GM23338 (cell line): ENCODE measurements at regions not wholly inside any gene's neighbourhood (a gene's known extent, or its start where the extent isn't known, plus 50 kb on each side); places are given as distances from the start of the nearest gene placed in this dataset.

Experiments used
- ATAC-seq: fragments of 200-7000 bp; cut with Tn5 transposase; 3 replicates; pipeline ENCODE4 v1.9.1; 2020
- DNase-seq: peaks from one replicate; pipeline ENCODE4 v3.0.0-alpha.2; 2015; ENCODE audit warnings: low spot score
- H2AFZ ChIP-seq: fragments of 200-600 bp; sonication (generic); 2 replicates; pipeline ENCODE4 v1.8.0; 2016; ENCODE audit warnings: antibody characterized with exemption, mild to moderate bottlenecking, moderate library complexity
- H3F3A ChIP-seq: fragments of 200-600 bp; sonication (generic); replicated peaks from 2 replicates; pipeline ENCODE4 v1.8.0; 2017; ENCODE audit warnings: antibody characterized with exemption, mixed run types, low read depth
- H3K27ac ChIP-seq: fragments of 200-600 bp; sonication (generic); 2 replicates; pipeline ENCODE4 v1.6.1; 2016; ENCODE audit warnings: low read depth
- H3K27me3 ChIP-seq: fragments of 200-600 bp; sonication (generic); 2 replicates; pipeline ENCODE4 v1.8.0; 2016; ENCODE audit warnings: mild to moderate bottlenecking, mixed run types, moderate library complexity; ENCODE audit not compliant: insufficient read depth
- H3K36me3 ChIP-seq: fragments of 200-600 bp; sonication (generic); 2 replicates; pipeline ENCODE4 v1.8.0; 2016; ENCODE audit warnings: mild to moderate bottlenecking; ENCODE audit not compliant: insufficient read depth
- H3K4me1 ChIP-seq: fragments of 200-600 bp; sonication (generic); 2 replicates; pipeline ENCODE4 v1.8.0; 2016; ENCODE audit warnings: mild to moderate bottlenecking, moderate library complexity; ENCODE audit not compliant: insufficient read depth
- H3K4me2 ChIP-seq: fragments of 200-600 bp; sonication (generic); 2 replicates; pipeline ENCODE4 v1.7.1; 2017; ENCODE audit warnings: mixed run types
- H3K4me3 ChIP-seq: fragments of 200-600 bp; sonication (generic); 2 replicates; pipeline ENCODE4 v1.6.1; 2016; ENCODE audit warnings: mixed run types
- H3K79me2 ChIP-seq: fragments of 200-600 bp; sonication (generic); replicated peaks from 2 replicates; pipeline ENCODE4 v1.8.0; 2017; ENCODE audit warnings: mild to moderate bottlenecking; ENCODE audit not compliant: insufficient read depth
- H3K9me2 ChIP-seq: fragments of 200-600 bp; sonication (generic); 2 replicates; pipeline ENCODE4 v1.8.0; 2017; ENCODE audit not compliant: insufficient read depth
- H4K20me1 ChIP-seq: fragments of 200-600 bp; sonication (generic); replicated peaks from 2 replicates; pipeline ENCODE4 v1.8.0; 2017; ENCODE audit warnings: mild to moderate bottlenecking; ENCODE audit not compliant: insufficient read depth
- H3K27ac Mint-ChIP-seq: 2 replicates; pipeline ENCODE4 v1.8.0; 2020; ENCODE audit warnings: inconsistent platforms, mild to moderate bottlenecking, moderate library complexity, mixed read lengths
- H3K27me3 Mint-ChIP-seq: 3 replicates; pipeline ENCODE4 v1.8.0; 2022; ENCODE audit warnings: low read depth, mild to moderate bottlenecking, moderate library complexity, mixed read lengths, inconsistent platforms; ENCODE audit not compliant: insufficient read depth, poor library complexity
- H3K36me3 Mint-ChIP-seq: 3 replicates; pipeline ENCODE4 v1.8.0; 2021; ENCODE audit warnings: low read depth, mild to moderate bottlenecking, inconsistent platforms, moderate library complexity, mixed read lengths
- H3K4me1 Mint-ChIP-seq: 3 replicates; pipeline ENCODE4 v1.8.0; 2020; ENCODE audit warnings: mild to moderate bottlenecking, inconsistent platforms, mixed read lengths
- H3K4me3 Mint-ChIP-seq: 3 replicates; pipeline ENCODE4 v1.8.0; 2021; ENCODE audit warnings: moderate library complexity, mild to moderate bottlenecking, inconsistent platforms, mixed read lengths
- H3K9me3 Mint-ChIP-seq: 3 replicates; pipeline ENCODE4 v1.8.0; 2020; ENCODE audit warnings: moderate library complexity, mild to moderate bottlenecking, inconsistent platforms, mixed read lengths
- CREB1 ChIP-seq: fragments of 250-450 bp; sonication (Bioruptor Pico); IDR thresholded peaks from 2 replicates; pipeline ENCODE4 v1.5.0; 2020; ENCODE audit warnings: low read depth, mild to moderate bottlenecking, moderate library complexity
- ETS1 ChIP-seq: IDR thresholded peaks from 2 replicates; pipeline ENCODE4 v1.6.1; 2016; ENCODE audit warnings: antibody characterized with exemption
- EZH2 ChIP-seq: fragments of 200-600 bp; sonication (generic); IDR thresholded peaks from one replicate; pipeline ENCODE4 v1.8.0; 2017; ENCODE audit warnings: antibody characterized with exemption, mild to moderate bottlenecking, low read depth; ENCODE audit not compliant: unreplicated experiment
- EZH2phosphoT487 ChIP-seq: fragments of 200-600 bp; sonication (generic); IDR thresholded peaks from one replicate; pipeline ENCODE4 v1.8.1; 2018; ENCODE audit warnings: antibody characterized with exemption; ENCODE audit not compliant: unreplicated experiment
- STAT1 ChIP-seq: IDR thresholded peaks from one replicate; pipeline ENCODE4 v1.6.1; 2016; ENCODE audit warnings: antibody characterized with exemption; ENCODE audit not compliant: unreplicated experiment
- ZNF114 ChIP-seq: fragments of 250-450 bp; sonication (Bioruptor Pico); IDR thresholded peaks from 2 replicates; pipeline ENCODE4 v1.5.0; 2020; ENCODE audit warnings: mild to moderate bottlenecking, moderate library complexity
- ZNF462 ChIP-seq: fragments of 250-450 bp; sonication (Bioruptor Pico); IDR thresholded peaks from 2 replicates; pipeline ENCODE4 v1.5.0; 2020; ENCODE audit warnings: mild to moderate bottlenecking, moderate library complexity
- TF ChIP-seq, protein P1 (sequence below), 2 experiments: fragments of 200-600 bp in 1 of 2; sonication (generic) in 1 of 2; conservative IDR thresholded peaks; 2 replicates each; pipeline versions ENCODE4 v1.5.1 to v1.6.1; 2016 to 2017; ENCODE audit warnings: antibody characterized with exemption in 2 of 2, low read depth in 2 of 2, mild to moderate bottlenecking in 2 of 2, moderate library complexity in 1 of 2

DNA sequence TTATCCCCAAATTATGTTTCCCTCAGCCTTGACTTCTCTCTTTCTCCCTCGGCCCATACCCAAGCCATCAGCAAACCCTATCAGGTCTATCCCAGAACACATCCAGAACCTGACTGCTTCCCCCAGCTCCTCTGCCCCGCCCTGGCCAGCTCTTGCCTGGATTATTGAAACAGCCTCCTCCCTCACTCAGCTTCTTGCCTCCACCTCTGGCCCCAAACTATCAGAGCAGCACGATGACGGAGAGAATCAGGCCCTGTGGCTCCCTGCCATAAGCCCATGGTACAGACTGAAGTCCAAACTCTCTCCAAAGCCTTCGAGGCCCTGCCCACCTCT lies 105.3 kb upstream of the LINGO1 start (continued):
- no peak for TF ChIP-seq ZNF462

- TF ChIP-seq ETS1 (no peak), ZNF114 (CRISPR knock-in tag) (no peak), EZH2phosphoT487 (no peak), EZH2 (no peak), STAT1 (no peak), CREB1 (CRISPR knock-in tag) (no peak)
- TF ChIP-seq, protein P1, sequence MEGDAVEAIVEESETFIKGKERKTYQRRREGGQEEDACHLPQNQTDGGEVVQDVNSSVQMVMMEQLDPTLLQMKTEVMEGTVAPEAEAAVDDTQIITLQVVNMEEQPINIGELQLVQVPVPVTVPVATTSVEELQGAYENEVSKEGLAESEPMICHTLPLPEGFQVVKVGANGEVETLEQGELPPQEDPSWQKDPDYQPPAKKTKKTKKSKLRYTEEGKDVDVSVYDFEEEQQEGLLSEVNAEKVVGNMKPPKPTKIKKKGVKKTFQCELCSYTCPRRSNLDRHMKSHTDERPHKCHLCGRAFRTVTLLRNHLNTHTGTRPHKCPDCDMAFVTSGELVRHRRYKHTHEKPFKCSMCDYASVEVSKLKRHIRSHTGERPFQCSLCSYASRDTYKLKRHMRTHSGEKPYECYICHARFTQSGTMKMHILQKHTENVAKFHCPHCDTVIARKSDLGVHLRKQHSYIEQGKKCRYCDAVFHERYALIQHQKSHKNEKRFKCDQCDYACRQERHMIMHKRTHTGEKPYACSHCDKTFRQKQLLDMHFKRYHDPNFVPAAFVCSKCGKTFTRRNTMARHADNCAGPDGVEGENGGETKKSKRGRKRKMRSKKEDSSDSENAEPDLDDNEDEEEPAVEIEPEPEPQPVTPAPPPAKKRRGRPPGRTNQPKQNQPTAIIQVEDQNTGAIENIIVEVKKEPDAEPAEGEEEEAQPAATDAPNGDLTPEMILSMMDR (conservative IDR thresholded peaks at IDR 0.05; ENCODE audit: low read depth in 2 of 2), result no peak
- H3K36me3 Mint-ChIP-seq, result no peaks in the 10 kb centered on the region
- no peak overlapping the region for H3K4me3 ChIP-seq
- no peak overlapping the region for H3K4me2 ChIP-seq
- H3K27ac ChIP-seq, result no peak overlapping the region
- H3K9me2 ChIP-seq, result no peaks in the 10 kb centered on the region
- peaks cover 20% of the 10 kb centered on the region for H3K27me3 Mint-ChIP-seq
- H3K27me3 ChIP-seq, result no peaks in the 10 kb centered on the region
- peaks cover 48% of the 10 kb centered on the region for H3K4me1 Mint-ChIP-seq
- no peaks in the 10 kb centered on the region for H3K9me3 Mint-ChIP-seq
- H3K4me1 ChIP-seq, result peaks cover 36% of the 10 kb centered on the region
- no peak overlapping the region for H3K27ac Mint-ChIP-seq
- H3F3A ChIP-seq, result no peaks in the 10 kb centered on the region
- H3K4me3 Mint-ChIP-seq, result no peak overlapping the region; the same call in 2 of the 3 replicates
- no peaks in the 10 kb centered on the region for H3K79me2 ChIP-seq
- ATAC-seq (no peak), DNase-seq (no peak)
- H2AFZ ChIP-seq, result no peak overlapping the region
- H4K20me1 ChIP-seq, result no peaks in the 10 kb centered on the region
- H3K36me3 ChIP-seq, result no peaks in the 10 kb centered on the region
These were observed 104.7 kb upstream of the LINGO1 start for GRCh38 chr15:77737238-77738037.
